SK-N-SH (cell line): ENCODE measurements at regions not wholly inside any gene's neighbourhood (a gene's known extent, or its start where the extent isn't known, plus 50 kb on each side); places are given as distances from the start of the nearest gene placed in this dataset.

Experiments
- CTCF ChIA-PET: fragments of 300-600, 350-600 bp; formaldehyde crosslinking; extraction: SDS; loops from one replicate; lab custom pipeline; 2021; lab: Yijun Ruan, JAX
- POLR2A ChIA-PET: fragments of 350-600 bp; sonication (Branson Sonifier 250); formaldehyde crosslinking; extraction: SDS; loops from one replicate; lab custom pipeline; 2020; ENCODE audit warnings: antibody characterized with exemption, inconsistent platforms; lab: Yijun Ruan, JAX
- DNase-seq: peaks from one replicate; pipeline ENCODE4 v3.0.0; 2012
- H2AFZ ChIP-seq: fragments of 200-600 bp; sonication (generic); 2 replicates; pipeline ENCODE4 v1.8.1; 2016; ENCODE audit warnings: antibody characterized with exemption, mild to moderate bottlenecking, low read depth
- H3F3A ChIP-seq: fragments of 200-600 bp; sonication (generic); replicated peaks from 2 replicates; pipeline ENCODE3; 2016; ENCODE audit warnings: antibody characterized with exemption, mild to moderate bottlenecking; ENCODE audit not compliant: insufficient read depth
- H3K27ac ChIP-seq, 2 experiments: fragments of 200-500 bp in 1 of 2; fragments of 200-600 bp in 1 of 2; sonication (Bioruptor generic) in 1 of 2; sonication (generic), shearing (Covaris generic) in 1 of 2; 2 replicates each; pipeline versions ENCODE4 v1.5.1 to v1.6.1; 2014 to 2016; ENCODE audit warnings: low read depth in 2 of 2, inconsistent platforms in 1 of 2, low read length in 1 of 2, mild to moderate bottlenecking in 1 of 2, mixed read lengths in 1 of 2
- H3K27me3 ChIP-seq: fragments of 200-600 bp; sonication (generic), shearing (Covaris generic); 2 replicates; pipeline ENCODE4 v1.6.1; 2016; ENCODE audit warnings: mixed run types; ENCODE audit not compliant: insufficient read depth
- H3K36me3 ChIP-seq, 2 experiments: fragments of 200-500 bp in 1 of 2; fragments of 200-600 bp in 1 of 2; sonication (Bioruptor generic) in 1 of 2; sonication (generic) in 1 of 2; replicated peaks in 1 of 2; 2 replicates each; pipeline versions ENCODE3 to v1.5.1; 2014 to 2016; ENCODE audit warnings: low read length in 1 of 2, mild to moderate bottlenecking in 1 of 2; ENCODE audit not compliant: insufficient read depth in 2 of 2, control insufficient read depth in 1 of 2
- H3K4me1 ChIP-seq, 2 experiments: fragments of 200-500 bp in 1 of 2; fragments of 200-600 bp in 1 of 2; sonication (Bioruptor generic) in 1 of 2; sonication (generic), shearing (Covaris generic) in 1 of 2; 2 replicates each; pipeline versions ENCODE4 v1.5.1 to v1.6.1; 2014 to 2016; ENCODE audit warnings: low read depth in 1 of 2, low read length in 1 of 2, mixed run types in 1 of 2; ENCODE audit not compliant: insufficient read depth in 2 of 2, control insufficient read depth in 1 of 2
- H3K4me2 ChIP-seq: fragments of 200-600 bp; sonication (generic), shearing (Covaris generic); 2 replicates; pipeline ENCODE4 v1.6.1; 2017; ENCODE audit warnings: mixed run types
- H3K4me3 ChIP-seq, 2 experiments: fragments of 200-500 bp in 1 of 2; fragments of 200-600 bp in 1 of 2; sonication (Bioruptor generic) in 1 of 2; sonication (generic), shearing (Covaris generic) in 1 of 2; 2 replicates each; pipeline versions ENCODE4 v1.5.1 to v1.8.1; 2014 to 2016; ENCODE audit warnings: low read depth in 2 of 2, inconsistent platforms in 1 of 2, low read length in 1 of 2, mild to moderate bottlenecking in 1 of 2, mixed read lengths in 1 of 2, moderate library complexity in 1 of 2
- H3K79me2 ChIP-seq: fragments of 200-600 bp; sonication (generic); 2 replicates; pipeline ENCODE4 v1.8.1; 2017; ENCODE audit warnings: mild to moderate bottlenecking; ENCODE audit not compliant: insufficient read depth
- H3K9ac ChIP-seq: fragments of 200-600 bp; sonication (generic); 2 replicates; pipeline ENCODE4 v1.6.1; 2017; ENCODE audit warnings: mixed run types
- H3K9me2 ChIP-seq: fragments of 200-600 bp; sonication (generic); 2 replicates; pipeline ENCODE4 v1.6.1; 2017; ENCODE audit warnings: mixed run types
- H3K9me3 ChIP-seq: fragments of 200-600 bp; sonication (generic); 2 replicates; pipeline ENCODE4 v1.6.1; 2017; ENCODE audit warnings: mixed run types, mild to moderate bottlenecking, moderate library complexity
- H4K20me1 ChIP-seq: fragments of 200-600 bp; sonication (generic); 2 replicates; pipeline ENCODE4 v1.6.1; 2017; ENCODE audit warnings: mild to moderate bottlenecking, mixed run types; ENCODE audit not compliant: insufficient read depth
- CHD2 ChIP-seq: fragments of 150-350 bp; IDR thresholded peaks from 2 replicates; pipeline ENCODE4 v1.6.1; 2018; ENCODE audit warnings: low read length; ENCODE audit not compliant: partially characterized antibody
- EZH2phosphoT487 ChIP-seq: fragments of 200-600 bp; sonication (generic); IDR thresholded peaks from 2 replicates; pipeline ENCODE4 v1.6.1; 2017; ENCODE audit warnings: low read depth, mixed run types, mild to moderate bottlenecking, antibody characterized with exemption, moderate library complexity, borderline replicate concordance
- FOSL2 ChIP-seq: IDR thresholded peaks from 2 replicates; pipeline ENCODE4 v1.4.0; 2012; ENCODE audit warnings: low read depth, mild to moderate bottlenecking, moderate library complexity, borderline replicate concordance
- FOXM1 ChIP-seq: IDR thresholded peaks from 2 replicates; pipeline ENCODE4 v1.4.0; 2012; ENCODE audit warnings: low read depth, mild to moderate bottlenecking
- GABPA ChIP-seq: IDR thresholded peaks from 2 replicates; pipeline ENCODE4 v1.4.0; 2012; ENCODE audit warnings: low read depth, mild to moderate bottlenecking
- GATA2 ChIP-seq: sonication (generic); formaldehyde crosslinking; IDR thresholded peaks from 2 replicates; pipeline ENCODE4 v1.5.0; 2020; ENCODE audit warnings: mild to moderate bottlenecking, missing genetic modification reagents
- IRF3 ChIP-seq: fragments of 150-350 bp; IDR thresholded peaks from 2 replicates; pipeline ENCODE4 v1.6.1; 2016; ENCODE audit warnings: mild to moderate bottlenecking, low read depth, low read length
- MAX ChIP-seq: IDR thresholded peaks from 2 replicates; pipeline ENCODE4 v1.4.0; 2012; ENCODE audit warnings: low read depth
- MXI1 ChIP-seq: IDR thresholded peaks from 2 replicates; pipeline ENCODE4 v1.6.1; 2012; ENCODE audit warnings: mild to moderate bottlenecking, low read depth, low read length, improper control_type of control experiment
- POLR2AphosphoS5 ChIP-seq: IDR thresholded peaks from 2 replicates; pipeline ENCODE4 v1.6.1; 2012; ENCODE audit warnings: low read depth, low read length
- RAD21 ChIP-seq: IDR thresholded peaks from 2 replicates; pipeline ENCODE4 v1.6.1; 2012; ENCODE audit warnings: mild to moderate bottlenecking, low read length
- RCOR1 ChIP-seq: fragments of 150-350 bp; IDR thresholded peaks from 2 replicates; pipeline ENCODE4 v1.6.1; 2017; ENCODE audit warnings: antibody characterized with exemption, low read length
- RFX5 ChIP-seq: IDR thresholded peaks from 2 replicates; pipeline ENCODE4 v1.6.1; 2012; ENCODE audit warnings: mild to moderate bottlenecking, improper control_type of control experiment, low read length
- TAF1 ChIP-seq: IDR thresholded peaks from 2 replicates; pipeline ENCODE4 v1.6.1; 2012; ENCODE audit warnings: low read depth, mild to moderate bottlenecking, low read length, moderate library complexity, borderline replicate concordance
- TCF12 ChIP-seq: IDR thresholded peaks from 2 replicates; pipeline ENCODE4 v1.4.0; 2012
- USF1 ChIP-seq: IDR thresholded peaks from 2 replicates; pipeline ENCODE4 v1.4.0; 2012; ENCODE audit warnings: low read depth, borderline replicate concordance
- USF2 ChIP-seq: fragments of 150-350 bp; IDR thresholded peaks from 2 replicates; pipeline ENCODE4 v1.6.1; 2017; ENCODE audit warnings: antibody characterized with exemption, low read length, low read depth, borderline replicate concordance
- WGBS: methylation state at CpG from one replicate; pipeline ENCODE4 v1.1.6; 2017; ENCODE audit warnings: low lambda C conversion rate; 5-methylcytosine and 5-hydroxymethylcytosine counted together
- TF ChIP-seq, protein P1 (sequence below): IDR thresholded peaks from 2 replicates; pipeline ENCODE4 v1.6.1; 2012; ENCODE audit warnings: mild to moderate bottlenecking, low read depth, low read length, moderate library complexity

- TF ChIP-seq MAX (no peak), RFX5 (no peak), IRF3 (no peak), TCF12 (peak; percentile 47; the same call in 1 of the 2 replicates), RCOR1 (no peak), USF2 (no peak), POLR2AphosphoS5 (no peak), GABPA (no peak), TAF1 (no peak)
Measured at GRCh38 chr5:174571662-174572397, 152.6 kb upstream of the MSX2 start (continued).

- TF ChIP-seq FOSL2 (no peak), EZH2phosphoT487 (no peak), USF1 (no peak), POLR2AphosphoS5 (no peak), CHD2 (no peak), RFX5 (no peak), TAF1 (no peak), RCOR1 (no peak), IRF3 (no peak), GATA2 (CRISPR knock-in tag) (no peak), FOXM1 (no peak), MXI1 (no peak), RAD21 (no peak)
- TF ChIP-seq, protein P1, sequence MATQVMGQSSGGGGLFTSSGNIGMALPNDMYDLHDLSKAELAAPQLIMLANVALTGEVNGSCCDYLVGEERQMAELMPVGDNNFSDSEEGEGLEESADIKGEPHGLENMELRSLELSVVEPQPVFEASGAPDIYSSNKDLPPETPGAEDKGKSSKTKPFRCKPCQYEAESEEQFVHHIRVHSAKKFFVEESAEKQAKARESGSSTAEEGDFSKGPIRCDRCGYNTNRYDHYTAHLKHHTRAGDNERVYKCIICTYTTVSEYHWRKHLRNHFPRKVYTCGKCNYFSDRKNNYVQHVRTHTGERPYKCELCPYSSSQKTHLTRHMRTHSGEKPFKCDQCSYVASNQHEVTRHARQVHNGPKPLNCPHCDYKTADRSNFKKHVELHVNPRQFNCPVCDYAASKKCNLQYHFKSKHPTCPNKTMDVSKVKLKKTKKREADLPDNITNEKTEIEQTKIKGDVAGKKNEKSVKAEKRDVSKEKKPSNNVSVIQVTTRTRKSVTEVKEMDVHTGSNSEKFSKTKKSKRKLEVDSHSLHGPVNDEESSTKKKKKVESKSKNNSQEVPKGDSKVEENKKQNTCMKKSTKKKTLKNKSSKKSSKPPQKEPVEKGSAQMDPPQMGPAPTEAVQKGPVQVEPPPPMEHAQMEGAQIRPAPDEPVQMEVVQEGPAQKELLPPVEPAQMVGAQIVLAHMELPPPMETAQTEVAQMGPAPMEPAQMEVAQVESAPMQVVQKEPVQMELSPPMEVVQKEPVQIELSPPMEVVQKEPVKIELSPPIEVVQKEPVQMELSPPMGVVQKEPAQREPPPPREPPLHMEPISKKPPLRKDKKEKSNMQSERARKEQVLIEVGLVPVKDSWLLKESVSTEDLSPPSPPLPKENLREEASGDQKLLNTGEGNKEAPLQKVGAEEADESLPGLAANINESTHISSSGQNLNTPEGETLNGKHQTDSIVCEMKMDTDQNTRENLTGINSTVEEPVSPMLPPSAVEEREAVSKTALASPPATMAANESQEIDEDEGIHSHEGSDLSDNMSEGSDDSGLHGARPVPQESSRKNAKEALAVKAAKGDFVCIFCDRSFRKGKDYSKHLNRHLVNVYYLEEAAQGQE: no peak
- Histone ChIP-seq H3K79me2 (no peaks in the 10 kb centered on the region), H3K9ac (no peak overlapping the region), H3K9me3 (no peaks in the 10 kb centered on the region), H4K20me1 (no peaks in the 10 kb centered on the region), H3K4me2 (no peak overlapping the region), H3K9me2 (no peaks in the 10 kb centered on the region), H3F3A (peaks cover 5% of the 10 kb centered on the region), H2AFZ (no peak overlapping the region), H3K27me3 (no peaks in the 10 kb centered on the region), H3K36me3 (no peaks in the 10 kb centered on the region), H3K4me1 (peaks cover 0 to 8% of the 10 kb centered on the region in 2 experiments; a peak in 1 of 4 replicates), H3K4me3 (no peak overlapping the region), H3K27ac (no peak overlapping the region)
- no peak for DNase-seq
- POLR2A ChIA-PET: no interaction called here
- CTCF ChIA-PET: interaction anchor here (1.1 to 1.6 kb wide), 3 partner anchors 9 to 163 kb away, joined by 3 to 5 read pairs (median 5); no protein-coding TSS in a partner anchor
- WGBS: 88% methylated on average over 9 of the region's 9 CpGs
Measured at GRCh38 chr5:174572591-174572990, 151.8 kb upstream of the MSX2 start.
